Dendritic cell treated with granulocyte-macrophage colony-stimulating factor and Interleukin-4, amounts not matched to agents 40 ng/mL and 50 ng/mL, for 4 days (primary cell): ENCODE measurements at regions not wholly inside any gene's neighbourhood (a gene's known extent, or its start where the extent isn't known, plus 50 kb on each side); places are given as distances from the start of the nearest gene placed in this dataset.
"Not testable (repeated sequence)": the region's sequence is repeated elsewhere in the genome, so short reads cannot be mapped to it uniquely, and the experiment has no call there.

Experiments
- H3K27ac Mint-ChIP-seq: one replicate; pipeline ENCODE4 v1.8.0; 2022; ENCODE audit warnings: mild to moderate bottlenecking, mixed read lengths
- H3K27me3 Mint-ChIP-seq: one replicate; pipeline ENCODE4 v1.8.0; 2022; ENCODE audit warnings: mild to moderate bottlenecking, mixed read lengths
- H3K36me3 Mint-ChIP-seq: one replicate; pipeline ENCODE4 v1.8.0; 2022; ENCODE audit warnings: low read depth, mixed read lengths
- H3K4me1 Mint-ChIP-seq: one replicate; pipeline ENCODE4 v1.8.0; 2022; ENCODE audit warnings: low read depth, mixed read lengths
- H3K4me3 Mint-ChIP-seq: one replicate; pipeline ENCODE4 v1.8.0; 2022; ENCODE audit warnings: mild to moderate bottlenecking, moderate library complexity, mixed read lengths
- H3K9me3 Mint-ChIP-seq: one replicate; pipeline ENCODE4 v1.8.0; 2022; ENCODE audit warnings: mixed read lengths
- intact Hi-C: fragments of 100-400 bp; cut with micrococcal nuclease; formaldehyde crosslinking; loops from one replicate; pipeline ENCODE4 v1.15.0; 2022

GRCh38 chr7:91431601-91432000, 167.4 kb downstream of the FZD1 start:
- no peaks in the 10 kb centered on the region for H3K27me3 Mint-ChIP-seq
- H3K27ac Mint-ChIP-seq = no peak overlapping the region
- H3K9me3 Mint-ChIP-seq = peaks cover 16% of the 10 kb centered on the region
- no peaks in the 10 kb centered on the region for H3K4me1 Mint-ChIP-seq
- intact Hi-C loops = no loop called here
- no peak overlapping the region for H3K4me3 Mint-ChIP-seq
- H3K36me3 Mint-ChIP-seq = no peaks in the 10 kb centered on the region

DNA sequence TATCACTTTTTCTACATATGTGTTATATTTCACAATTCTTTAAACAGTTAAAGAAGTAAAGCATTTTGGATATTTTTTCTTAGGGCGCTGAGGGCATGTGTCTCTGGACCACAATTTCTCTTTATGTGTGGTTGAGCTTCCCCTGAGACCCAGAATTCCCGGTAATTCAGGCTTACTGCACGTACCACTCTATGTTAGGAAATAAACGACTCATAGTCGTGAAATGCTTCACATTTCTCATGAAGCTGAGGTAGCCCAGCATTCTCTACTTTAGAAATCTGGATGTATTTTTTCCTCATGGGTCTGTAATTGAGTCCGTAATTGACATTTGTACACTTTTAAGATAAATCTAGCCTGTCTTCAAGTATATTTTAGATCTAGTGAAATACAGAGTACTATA, 170.6 kb downstream of the FZD1 start:
- Mint-ChIP-seq H3K36me3 (no peaks in the 10 kb centered on the region), H3K27ac (no peak overlapping the region), H3K27me3 (peaks cover 1% of the 10 kb centered on the region), H3K4me1 (no peaks in the 10 kb centered on the region), H3K4me3 (no peak overlapping the region), H3K9me3 (peaks cover 38% of the 10 kb centered on the region)
- intact Hi-C loops = no loop called here

DNA sequence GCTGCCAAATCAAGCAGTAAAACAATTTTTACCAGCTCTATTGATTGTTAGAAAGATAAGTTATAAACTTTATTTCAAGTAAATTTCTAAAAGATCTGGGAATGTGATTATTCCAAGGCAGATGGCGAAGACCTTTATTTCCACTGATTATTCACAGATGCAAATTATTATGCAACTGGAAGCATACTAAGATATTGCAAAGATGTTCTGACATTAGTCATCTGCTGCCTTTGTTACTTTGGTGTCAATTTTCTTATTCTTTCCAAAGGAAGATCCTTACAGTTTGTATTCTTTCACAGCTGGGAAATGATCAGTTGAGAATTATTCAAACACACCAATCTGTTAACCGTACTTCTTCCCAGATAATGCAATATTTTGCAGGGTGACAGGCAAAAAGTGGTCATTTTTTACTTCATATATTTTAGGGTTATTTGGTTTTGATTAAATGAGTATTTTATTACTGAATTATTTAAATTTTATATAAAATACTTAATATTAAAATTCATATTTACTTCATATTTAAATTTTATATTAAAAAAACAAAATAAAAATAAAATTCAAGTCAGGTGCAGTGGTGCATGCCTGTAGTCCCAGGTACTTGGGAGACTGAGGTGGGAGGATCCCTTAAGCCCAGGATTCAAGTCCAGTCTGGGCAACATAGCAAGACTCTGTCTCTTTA, 171.3 kb downstream of the FZD1 start:
- H3K36me3 Mint-ChIP-seq = no peaks in the 10 kb centered on the region
- H3K4me1 Mint-ChIP-seq = no peaks in the 10 kb centered on the region
- intact Hi-C loops = no loop called here
- H3K4me3 Mint-ChIP-seq = no peak overlapping the region
- no peak overlapping the region for H3K27ac Mint-ChIP-seq
- peaks cover 45% of the 10 kb centered on the region for H3K9me3 Mint-ChIP-seq
- peaks cover 1% of the 10 kb centered on the region for H3K27me3 Mint-ChIP-seq

GRCh38 chr7:91436655-91437054, 172.4 kb downstream of the FZD1 start:
- no peaks in the 10 kb centered on the region for H3K36me3 Mint-ChIP-seq
- no peaks in the 10 kb centered on the region for H3K4me1 Mint-ChIP-seq
- H3K9me3 Mint-ChIP-seq = peaks cover 47% of the 10 kb centered on the region
- H3K27me3 Mint-ChIP-seq = peaks cover 1% of the 10 kb centered on the region
- no peak overlapping the region for H3K27ac Mint-ChIP-seq
- H3K4me3 Mint-ChIP-seq = no peak overlapping the region
- intact Hi-C loops = no loop called here

GRCh38 chr7:91440198-91440597, 176.0 kb downstream of the FZD1 start:
- H3K36me3 Mint-ChIP-seq, H3K4me1 Mint-ChIP-seq: not testable (repeated sequence)
- H3K9me3 Mint-ChIP-seq = peaks cover 40% of the 10 kb centered on the region

DNA sequence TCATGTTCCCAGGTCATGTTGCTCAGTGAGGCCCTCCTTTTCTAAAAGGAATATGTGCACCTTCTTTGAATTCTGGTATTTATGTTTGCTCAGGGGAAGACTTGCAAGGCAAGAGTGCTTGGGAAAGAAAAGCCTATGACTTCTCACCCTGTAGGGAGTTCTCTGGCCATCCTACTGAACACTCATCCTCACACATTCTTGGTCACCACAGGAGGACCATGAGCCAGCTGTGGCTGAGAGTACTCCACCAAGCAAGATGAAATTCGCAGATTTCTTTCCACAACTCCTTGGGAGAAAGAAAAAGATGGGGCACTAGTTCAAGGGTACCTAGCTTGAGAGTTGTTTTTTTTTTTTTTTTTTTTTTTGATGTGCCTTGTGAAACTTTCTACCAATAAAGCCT, 179.6 kb downstream of the FZD1 start:
- intact Hi-C loops = no loop called here
- Mint-ChIP-seq H3K4me3 (no peak overlapping the region), H3K36me3 (no peaks in the 10 kb centered on the region), H3K9me3 (peaks cover 47% of the 10 kb centered on the region), H3K27ac (no peak overlapping the region), H3K27me3 (no peaks in the 10 kb centered on the region), H3K4me1 (peaks cover 7% of the 10 kb centered on the region)

More at GRCh38 chr7:91440198-91440597, 176.0 kb downstream of the FZD1 start:
- H3K4me3 Mint-ChIP-seq, H3K27me3 Mint-ChIP-seq, intact Hi-C loops, H3K27ac Mint-ChIP-seq: not testable (repeated sequence)

DNA sequence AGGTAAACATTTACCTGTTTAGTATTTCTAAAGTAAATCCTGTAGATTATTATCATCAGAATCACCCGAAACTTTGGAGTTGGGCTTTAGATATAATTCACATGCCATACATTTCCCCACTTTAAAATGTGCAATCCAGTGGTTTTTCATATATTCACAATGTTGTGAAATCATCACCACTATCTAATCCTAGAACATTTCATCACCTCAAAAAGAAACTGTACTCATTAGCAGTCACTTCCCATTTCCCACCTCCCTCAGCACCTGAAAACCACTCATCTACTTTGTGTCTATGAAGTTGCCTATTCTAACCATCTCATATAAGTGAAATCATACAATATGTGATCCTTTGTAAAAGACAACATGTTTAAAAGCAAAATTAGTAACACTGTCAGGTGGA, 182.6 kb downstream of the FZD1 start:
- H3K27me3 Mint-ChIP-seq = no peaks in the 10 kb centered on the region
- H3K9me3 Mint-ChIP-seq = peaks cover 38% of the 10 kb centered on the region
- H3K4me3 Mint-ChIP-seq = no peak overlapping the region
- no peak overlapping the region for H3K27ac Mint-ChIP-seq
- H3K36me3 Mint-ChIP-seq = no peaks in the 10 kb centered on the region
- H3K4me1 Mint-ChIP-seq = peaks cover 14% of the 10 kb centered on the region
- intact Hi-C loops = no loop called here

DNA sequence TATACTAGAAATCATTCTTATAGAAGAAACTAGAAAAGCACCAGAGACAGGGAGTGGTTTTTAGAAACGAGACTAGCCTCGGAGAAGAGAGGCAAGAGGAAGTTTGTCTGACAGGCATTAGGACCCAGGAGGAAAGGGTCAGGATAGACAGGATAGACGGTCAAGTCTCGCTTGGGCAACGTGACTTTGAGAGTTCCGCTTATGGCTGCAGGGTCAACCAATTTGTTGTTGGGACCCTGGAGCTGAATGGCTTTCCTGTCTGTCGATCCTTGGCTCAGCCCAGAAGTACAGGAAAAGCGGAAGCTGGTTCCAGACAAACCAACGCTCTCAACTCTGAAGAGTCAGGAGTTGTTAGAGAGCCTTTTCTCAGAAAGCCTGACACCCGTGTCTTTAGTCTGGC, 191.2 kb downstream of the FZD1 start:
- no peaks in the 10 kb centered on the region for H3K27me3 Mint-ChIP-seq

GRCh38 chr7:91457208-91457607, 193.0 kb downstream of the FZD1 start:
- Mint-ChIP-seq H3K27me3 (no peaks in the 10 kb centered on the region), H3K36me3 (no peaks in the 10 kb centered on the region), H3K4me3 (no peak overlapping the region), H3K9me3 (peaks cover 47% of the 10 kb centered on the region), H3K4me1 (no peaks in the 10 kb centered on the region), H3K27ac (no peak overlapping the region)
- intact Hi-C loops = no loop called here

More for the DNA sequence above, 191.2 kb downstream of the FZD1 start:
- no peak overlapping the region for H3K27ac Mint-ChIP-seq
- no peaks in the 10 kb centered on the region for H3K4me1 Mint-ChIP-seq
- no peaks in the 10 kb centered on the region for H3K36me3 Mint-ChIP-seq
- intact Hi-C loops = no loop called here
- peaks cover 52% of the 10 kb centered on the region for H3K9me3 Mint-ChIP-seq
- H3K4me3 Mint-ChIP-seq = no peak overlapping the region

DNA sequence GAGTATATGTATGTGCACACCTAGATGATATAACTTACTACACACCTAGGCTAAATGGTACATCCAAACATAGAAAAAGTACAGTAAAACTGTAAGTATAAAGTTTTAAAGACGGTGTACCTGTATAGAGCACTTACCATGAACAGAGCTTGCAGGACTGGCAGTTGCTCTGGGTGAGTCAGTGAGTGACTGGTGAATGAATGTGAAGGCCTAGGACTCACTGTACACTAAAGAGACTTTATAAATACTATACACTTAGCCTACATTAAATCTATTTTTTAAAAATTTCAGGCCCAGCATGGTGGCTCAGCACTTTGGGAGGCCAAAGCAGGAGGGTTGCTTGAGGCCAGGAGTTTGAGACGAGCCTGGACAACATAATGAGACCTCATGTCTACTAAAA, 195.3 kb downstream of the FZD1 start:
- H3K27me3 Mint-ChIP-seq = peaks cover 2% of the 10 kb centered on the region
- no peak overlapping the region for H3K27ac Mint-ChIP-seq
- H3K9me3 Mint-ChIP-seq = peaks cover 41% of the 10 kb centered on the region
- H3K4me3 Mint-ChIP-seq = no peak overlapping the region
- H3K36me3 Mint-ChIP-seq = no peaks in the 10 kb centered on the region
- intact Hi-C loops = no loop called here
- H3K4me1 Mint-ChIP-seq = no peaks in the 10 kb centered on the region

DNA sequence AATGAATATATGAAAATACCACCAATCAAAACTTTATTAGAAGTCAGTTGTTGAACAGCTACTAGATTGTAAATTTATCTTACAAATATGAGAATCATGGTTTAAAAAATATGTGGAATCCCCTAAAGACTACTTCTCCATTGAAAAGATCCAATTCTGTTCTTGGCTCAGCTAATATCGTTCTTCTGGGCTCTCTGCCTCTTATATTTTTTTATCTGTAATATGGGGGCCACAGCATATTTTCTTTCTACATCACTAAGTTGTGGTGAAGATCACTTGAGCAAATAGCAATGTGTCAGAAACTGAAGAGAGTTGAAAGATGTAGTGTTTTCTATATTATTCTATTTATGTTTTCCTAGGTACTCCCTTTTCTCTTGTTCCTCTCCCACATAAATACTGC, 198.1 kb downstream of the FZD1 start:
- Mint-ChIP-seq H3K27me3 (peaks cover 2% of the 10 kb centered on the region), H3K36me3 (no peaks in the 10 kb centered on the region), H3K4me3 (no peak overlapping the region), H3K9me3 (peaks cover 20% of the 10 kb centered on the region), H3K27ac (no peak overlapping the region), H3K4me1 (no peaks in the 10 kb centered on the region)
- intact Hi-C loops = no loop called here

DNA sequence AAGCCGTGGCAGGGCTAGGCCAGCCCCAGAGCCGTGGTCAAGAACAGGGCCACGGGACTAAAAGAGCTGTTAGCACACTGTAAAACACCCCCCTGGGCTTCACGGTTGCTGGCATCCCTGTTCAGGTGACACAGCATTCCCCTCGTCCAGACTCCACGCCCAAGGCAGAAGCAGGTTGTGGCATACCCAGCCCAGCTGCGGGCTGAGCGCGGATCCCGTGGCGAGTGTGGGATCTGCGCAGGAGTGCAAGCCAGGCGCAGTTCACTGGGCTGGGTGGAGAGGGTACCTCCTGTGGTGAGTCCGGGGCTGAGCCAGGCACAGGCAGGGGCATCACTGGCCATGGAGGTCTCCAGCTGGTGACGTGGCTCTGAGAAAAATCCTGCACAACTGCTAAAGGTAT, 199.1 kb downstream of the FZD1 start:
- no peak overlapping the region for H3K27ac Mint-ChIP-seq

DNA sequence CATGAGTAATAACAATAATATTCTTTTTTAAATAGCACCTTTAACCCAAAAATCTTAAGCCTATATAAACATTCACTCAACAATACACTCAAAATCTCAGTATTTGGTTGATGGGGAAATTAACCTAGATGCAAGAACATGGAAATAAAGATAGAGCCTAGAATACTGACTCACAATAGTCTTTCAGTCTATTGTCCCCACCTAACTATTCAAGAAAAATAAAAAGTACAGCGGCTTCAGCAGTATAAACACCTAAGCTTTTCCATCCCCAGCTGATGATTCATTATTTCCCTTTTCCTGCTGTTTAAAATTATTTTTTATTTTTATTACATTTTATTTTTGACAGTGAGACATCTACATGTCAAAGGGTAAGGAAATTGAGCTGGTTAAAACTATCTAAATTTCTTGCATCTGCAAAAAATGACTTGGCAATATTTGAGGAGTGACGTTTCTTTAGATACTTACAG, 201.4 kb downstream of the FZD1 start:
- Mint-ChIP-seq H3K27ac (no peak overlapping the region), H3K4me1 (no peaks in the 10 kb centered on the region), H3K9me3 (peaks cover 9% of the 10 kb centered on the region), H3K27me3 (peaks cover 2% of the 10 kb centered on the region), H3K4me3 (no peak overlapping the region), H3K36me3 (no peaks in the 10 kb centered on the region)
- intact Hi-C loops = no loop called here

More for the DNA sequence above, 199.1 kb downstream of the FZD1 start:
- H3K9me3 Mint-ChIP-seq = peaks cover 10% of the 10 kb centered on the region
- no peaks in the 10 kb centered on the region for H3K4me1 Mint-ChIP-seq
- no peaks in the 10 kb centered on the region for H3K36me3 Mint-ChIP-seq
- peaks cover 2% of the 10 kb centered on the region for H3K27me3 Mint-ChIP-seq
- H3K4me3 Mint-ChIP-seq = no peak overlapping the region
- intact Hi-C loops = no loop called here

GRCh38 chr7:91468256-91468655, 204.0 kb downstream of the FZD1 start:
- Mint-ChIP-seq H3K4me3 (no peak overlapping the region), H3K4me1 (no peaks in the 10 kb centered on the region), H3K9me3 (peaks cover 6% of the 10 kb centered on the region), H3K36me3 (no peaks in the 10 kb centered on the region), H3K27ac (no peak overlapping the region), H3K27me3 (no peaks in the 10 kb centered on the region)
- intact Hi-C loops = no loop called here

DNA sequence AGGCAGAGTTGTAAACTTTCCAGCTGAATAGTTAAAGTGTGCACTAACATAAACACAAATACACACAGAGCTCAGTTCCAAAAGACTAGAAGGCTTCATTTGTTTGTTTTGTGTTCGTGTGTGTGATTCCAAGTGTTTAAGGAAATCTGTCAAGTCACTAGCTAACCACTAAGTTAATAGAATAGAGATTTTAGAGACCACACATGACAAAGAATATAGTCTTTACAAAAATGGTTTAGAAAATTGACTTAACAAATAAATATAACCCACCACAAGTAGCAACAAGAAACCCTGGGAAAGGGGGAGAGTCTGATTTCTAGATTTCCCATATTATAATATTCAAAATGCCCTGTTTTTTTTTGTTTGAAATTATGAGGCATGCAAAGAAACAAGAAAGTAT, 209.4 kb downstream of the FZD1 start:
- Mint-ChIP-seq H3K4me3 (no peak overlapping the region), H3K36me3 (no peaks in the 10 kb centered on the region), H3K27ac (no peak overlapping the region), H3K27me3 (no peaks in the 10 kb centered on the region), H3K4me1 (no peaks in the 10 kb centered on the region), H3K9me3 (peaks cover 28% of the 10 kb centered on the region)
- intact Hi-C loops = no loop called here
